NB4 (cell line): ENCODE measurements at regions not wholly inside any gene's neighbourhood (a gene's known extent, or its start where the extent isn't known, plus 50 kb on each side); places are given as distances from the start of the nearest gene placed in this dataset.

ENCODE experiments used
- DNase-seq: peaks from one replicate; pipeline ENCODE4 v3.0.0; 2010; ENCODE audit warnings: low read depth
- H3K4me3 ChIP-seq: one replicate; pipeline ENCODE4 v1.5.1; 2011; ENCODE audit warnings: mild to moderate bottlenecking, low read depth, low read length, moderate library complexity
- MYC ChIP-seq: IDR thresholded peaks from 2 replicates; pipeline ENCODE4 v1.6.1; 2011; ENCODE audit warnings: low read depth, low read length
- POLR2A ChIP-seq: IDR thresholded peaks from 2 replicates; pipeline ENCODE4 v1.6.1; 2011; ENCODE audit warnings: mild to moderate bottlenecking; ENCODE audit not compliant: insufficient read length; ENCODE audit errors: extremely low read depth
- TF ChIP-seq, protein P1 (sequence below): IDR thresholded peaks from 2 replicates; pipeline ENCODE4 v1.6.1; 2011; ENCODE audit warnings: low read depth, low read length
- TF ChIP-seq, protein P2 (sequence below): IDR thresholded peaks from one replicate; pipeline ENCODE4 v1.5.1; 2012; ENCODE audit warnings: low read depth, low read length

DNA sequence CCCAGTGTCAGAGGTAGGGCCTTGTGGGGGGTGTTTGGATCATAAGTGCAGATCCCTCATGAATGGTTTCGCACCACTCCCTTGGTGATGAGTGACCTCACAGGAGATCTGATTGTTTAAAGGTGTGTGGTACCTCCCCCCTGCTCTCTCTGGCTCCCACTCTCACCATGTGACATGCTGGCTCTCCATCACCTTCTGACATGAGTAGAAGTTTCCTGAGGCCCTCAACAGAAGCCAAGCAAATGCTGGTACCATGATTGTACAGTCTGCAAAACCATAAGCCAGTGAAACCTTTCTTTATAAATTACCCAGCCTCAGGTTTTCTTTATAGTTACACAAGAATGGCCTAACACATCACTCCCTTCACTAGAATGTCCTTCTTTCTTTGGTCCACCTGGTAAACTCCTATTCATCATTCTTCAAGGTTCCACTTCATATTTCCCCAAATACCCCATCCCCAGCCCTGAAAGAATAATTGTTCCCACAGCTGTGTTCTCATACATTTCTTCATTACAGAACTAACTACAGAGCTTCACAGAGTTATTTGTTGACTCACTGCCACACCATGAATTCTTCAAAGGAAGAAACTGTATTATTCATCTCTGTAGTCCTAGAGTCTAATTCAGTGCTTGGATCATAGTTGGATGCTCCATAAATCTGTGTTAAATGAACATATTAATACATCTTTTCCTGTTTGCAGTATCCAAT, 81.2 kb upstream of the STK17B start:
- no peak for DNase-seq
- H3K4me3 ChIP-seq: no peak overlapping the region
- TF ChIP-seq, protein P1, sequence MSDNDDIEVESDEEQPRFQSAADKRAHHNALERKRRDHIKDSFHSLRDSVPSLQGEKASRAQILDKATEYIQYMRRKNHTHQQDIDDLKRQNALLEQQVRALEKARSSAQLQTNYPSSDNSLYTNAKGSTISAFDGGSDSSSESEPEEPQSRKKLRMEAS: no peak

DNA sequence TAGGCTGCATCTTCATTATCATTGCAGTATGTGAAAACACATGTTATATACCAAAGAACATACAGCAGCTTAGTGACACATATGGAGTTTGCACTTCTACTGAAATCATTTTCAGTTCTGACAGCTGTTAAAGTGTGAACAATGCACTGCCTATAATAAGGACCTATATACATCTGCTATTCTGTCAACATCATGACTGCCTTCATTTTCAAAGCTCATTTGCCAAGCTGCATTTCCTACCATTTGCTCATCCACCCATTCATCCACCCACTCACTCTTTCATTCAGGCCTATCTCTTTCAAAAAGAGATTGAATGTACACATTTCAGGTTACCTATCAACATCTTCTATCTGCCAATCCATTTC, 81.7 kb upstream of the STK17B start:
- no peak for TF ChIP-seq POLR2A
- TF ChIP-seq, protein P2, sequence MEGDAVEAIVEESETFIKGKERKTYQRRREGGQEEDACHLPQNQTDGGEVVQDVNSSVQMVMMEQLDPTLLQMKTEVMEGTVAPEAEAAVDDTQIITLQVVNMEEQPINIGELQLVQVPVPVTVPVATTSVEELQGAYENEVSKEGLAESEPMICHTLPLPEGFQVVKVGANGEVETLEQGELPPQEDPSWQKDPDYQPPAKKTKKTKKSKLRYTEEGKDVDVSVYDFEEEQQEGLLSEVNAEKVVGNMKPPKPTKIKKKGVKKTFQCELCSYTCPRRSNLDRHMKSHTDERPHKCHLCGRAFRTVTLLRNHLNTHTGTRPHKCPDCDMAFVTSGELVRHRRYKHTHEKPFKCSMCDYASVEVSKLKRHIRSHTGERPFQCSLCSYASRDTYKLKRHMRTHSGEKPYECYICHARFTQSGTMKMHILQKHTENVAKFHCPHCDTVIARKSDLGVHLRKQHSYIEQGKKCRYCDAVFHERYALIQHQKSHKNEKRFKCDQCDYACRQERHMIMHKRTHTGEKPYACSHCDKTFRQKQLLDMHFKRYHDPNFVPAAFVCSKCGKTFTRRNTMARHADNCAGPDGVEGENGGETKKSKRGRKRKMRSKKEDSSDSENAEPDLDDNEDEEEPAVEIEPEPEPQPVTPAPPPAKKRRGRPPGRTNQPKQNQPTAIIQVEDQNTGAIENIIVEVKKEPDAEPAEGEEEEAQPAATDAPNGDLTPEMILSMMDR: no peak
- TF ChIP-seq MYC: no peak
- TF ChIP-seq, protein P1: no peak
- no peak for DNase-seq
- no peak overlapping the region for H3K4me3 ChIP-seq

DNA sequence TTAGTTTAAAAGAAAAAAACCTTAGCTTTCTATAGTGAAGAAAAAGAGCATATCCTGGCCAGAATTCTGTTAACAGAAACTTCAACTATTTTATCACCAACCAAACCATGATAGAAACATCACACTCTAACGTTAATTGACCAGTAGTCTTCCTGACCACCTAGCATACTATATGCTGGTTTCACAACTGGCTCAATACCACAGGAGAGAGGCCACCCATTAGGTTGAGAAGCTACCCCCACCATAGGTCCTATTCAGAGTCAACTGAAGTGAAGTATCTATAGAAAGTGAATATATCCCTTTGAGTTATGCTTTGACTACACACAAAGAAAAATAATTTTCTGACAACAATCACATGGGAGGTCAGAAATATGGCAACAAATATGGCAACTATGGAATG, 85.2 kb upstream of the STK17B start:
- TF ChIP-seq POLR2A (no peak), MYC (no peak)
- TF ChIP-seq, protein P1: no peak
- TF ChIP-seq, protein P2: no peak
- DNase-seq: no peak
- no peak overlapping the region for H3K4me3 ChIP-seq

DNA sequence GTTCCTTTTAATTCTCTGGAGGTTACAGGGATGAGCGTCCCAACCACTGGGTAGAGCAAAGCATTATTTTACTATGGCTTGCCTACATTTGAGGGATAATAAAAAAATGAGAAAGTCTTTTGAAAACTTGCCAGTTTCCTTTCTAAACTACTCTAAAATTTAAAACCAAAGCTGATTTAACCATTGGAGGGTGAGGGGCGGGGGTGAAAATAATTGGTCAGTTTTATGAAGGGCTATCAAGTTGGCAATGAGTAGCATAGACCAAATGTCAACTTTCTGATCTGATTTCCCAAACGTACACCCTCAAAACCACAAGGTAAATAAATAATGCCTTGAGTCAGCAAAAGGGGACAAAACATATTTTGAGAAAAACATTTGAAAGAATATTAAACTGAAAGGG, 85.7 kb upstream of the STK17B start:
- no peak for DNase-seq
- no peak for TF ChIP-seq POLR2A
- TF ChIP-seq, protein P2: no peak
- no peak for TF ChIP-seq MYC
- TF ChIP-seq, protein P1: no peak
- H3K4me3 ChIP-seq: no peak overlapping the region

DNA sequence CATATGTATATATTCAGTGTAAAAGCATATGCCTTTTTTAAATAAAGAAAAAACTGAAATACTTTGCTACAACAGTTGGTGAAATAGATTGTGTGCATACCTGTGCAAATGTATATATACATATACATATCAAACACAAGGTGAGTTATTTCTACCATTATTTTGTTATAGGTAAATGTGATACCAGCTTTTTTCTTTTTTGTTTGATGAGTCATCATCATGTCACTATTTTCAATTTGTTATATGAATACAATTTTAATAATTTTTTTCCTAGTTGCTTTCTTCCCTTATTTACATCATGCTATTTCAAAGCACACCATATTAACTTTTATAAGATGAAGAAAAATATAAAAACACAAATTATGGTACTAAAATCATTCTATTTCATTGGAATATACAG, 87.0 kb upstream of the STK17B start:
- DNase-seq: no peak
- TF ChIP-seq, protein P2: no peak
- no peak for TF ChIP-seq MYC
- no peak for TF ChIP-seq POLR2A
- TF ChIP-seq, protein P1: no peak

DNA sequence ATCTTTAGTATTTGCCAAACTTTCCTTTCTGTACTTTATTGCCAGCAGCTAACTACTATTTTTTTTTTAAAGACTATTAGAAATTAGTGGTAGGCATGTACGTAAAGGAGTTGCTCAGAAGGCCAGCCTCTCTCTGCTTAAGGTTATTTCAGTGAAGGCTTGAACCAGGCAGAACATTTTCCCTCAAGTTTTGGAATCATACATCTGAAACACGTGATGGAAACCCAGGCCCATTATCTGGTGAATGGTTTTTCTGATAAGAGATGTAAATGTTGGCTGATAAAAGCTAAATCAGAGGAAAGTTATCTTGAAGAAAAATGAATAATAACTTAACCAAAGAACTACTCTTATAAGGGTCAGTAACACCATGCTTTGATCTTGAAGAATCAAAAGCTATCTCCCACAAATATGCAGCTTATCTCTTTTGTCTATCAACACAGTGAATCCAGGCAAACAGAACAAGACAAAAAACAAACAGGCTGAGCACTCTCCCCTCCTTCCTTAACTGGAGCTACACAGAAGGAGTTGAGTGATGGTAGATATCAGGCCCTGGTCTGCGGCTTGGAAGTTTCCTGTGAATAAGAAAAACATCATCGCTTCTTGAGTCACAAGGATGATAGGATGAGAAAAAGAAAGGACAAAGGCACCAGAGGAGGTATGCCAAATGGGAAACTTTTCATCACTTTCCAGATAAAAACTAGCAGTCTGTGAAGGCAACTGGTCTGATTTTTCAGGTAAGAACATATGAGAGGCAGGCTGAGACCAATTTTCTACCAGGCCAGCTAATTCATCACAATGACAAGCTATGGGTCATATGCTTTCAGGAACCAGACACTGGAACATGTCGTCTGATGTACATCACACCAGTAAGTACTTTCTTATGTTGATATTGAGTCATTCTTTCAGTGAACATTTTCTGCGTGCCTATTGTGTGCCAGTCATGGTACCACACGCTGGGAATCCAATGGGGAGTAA, 88.4 kb upstream of the STK17B start:
- H3K4me3 ChIP-seq: no peak overlapping the region
- TF ChIP-seq MYC (no peak), POLR2A (no peak)
- TF ChIP-seq, protein P1: no peak
- TF ChIP-seq, protein P2: no peak
- no peak for DNase-seq

More for the DNA sequence above, 87.0 kb upstream of the STK17B start:
- H3K4me3 ChIP-seq: no peak overlapping the region
